Medulla oblongata (tissue), 1 donor: ENCODE measurements at regions not wholly inside any gene's neighbourhood (a gene's known extent, or its start where the extent isn't known, plus 50 kb on each side); places are given as distances from the start of the nearest gene placed in this dataset.
"Not testable (repeated sequence)": the region's sequence is repeated elsewhere in the genome, so short reads cannot be mapped to it uniquely, and the experiment has no call there.

Source experiments
- DNase-seq: peaks from one replicate; pipeline ENCODE4 v3.0.0-alpha.2; 2015; ENCODE audit errors: extremely low spot score

- no peak for DNase-seq
Measured at GRCh38 chr16:87199901-87200300, 117.3 kb downstream of the C16orf95 start.

GRCh38 chr16:87200637-87201036 is 116.6 kb downstream of the C16orf95 start:
- no peak for DNase-seq

GRCh38 chr16:87201052-87201451 is 116.1 kb downstream of the C16orf95 start:
- DNase-seq: no peak

- DNase-seq: no peak
Measured at GRCh38 chr16:87201790-87202189, 115.4 kb downstream of the C16orf95 start.

- no peak for DNase-seq
Measured at GRCh38 chr16:87202346-87202745, 114.8 kb downstream of the C16orf95 start.

- DNase-seq: peak; percentile 65
Measured at GRCh38 chr16:87203060-87203656, 114.0 kb downstream of the C16orf95 start.

GRCh38 chr16:87206646-87207451 is 110.3 kb downstream of the C16orf95 start:
- DNase-seq: no peak

GRCh38 chr16:87207509-87207908 is 109.7 kb downstream of the C16orf95 start:
- DNase-seq: no peak

GRCh38 chr16:87207965-87208364 is 109.2 kb downstream of the C16orf95 start:
- DNase-seq: no peak

GRCh38 chr16:87208968-87209367 is 108.2 kb downstream of the C16orf95 start:
- DNase-seq: not testable (repeated sequence)

- DNase-seq: no peak
Measured at GRCh38 chr16:87209808-87210512, 107.2 kb downstream of the C16orf95 start.

- DNase-seq: no peak
Measured at GRCh38 chr16:87210894-87211293, 106.3 kb downstream of the C16orf95 start.

- no peak for DNase-seq
Measured at GRCh38 chr16:87212026-87212425, 105.2 kb downstream of the C16orf95 start.

- DNase-seq: no peak
Measured at GRCh38 chr16:87213536-87213935, 103.7 kb downstream of the C16orf95 start.

GRCh38 chr16:87216148-87216840 is 100.9 kb downstream of the C16orf95 start:
- peak; percentile 75 for DNase-seq

- no peak for DNase-seq
Measured at GRCh38 chr16:87216841-87217275, 100.3 kb downstream of the C16orf95 start.

GRCh38 chr16:87217802-87218201 is 99.4 kb downstream of the C16orf95 start:
- not testable (repeated sequence) for DNase-seq

- DNase-seq: no peak
Measured at GRCh38 chr16:87218281-87219055, 98.7 kb downstream of the C16orf95 start.

- DNase-seq: no peak
Measured at GRCh38 chr16:87219287-87219909, 97.8 kb downstream of the C16orf95 start.

- DNase-seq: no peak
Measured at GRCh38 chr16:87221633-87222032, 95.6 kb downstream of the C16orf95 start.

- DNase-seq: no peak
Measured at GRCh38 chr16:87222335-87222734, 94.9 kb downstream of the C16orf95 start.
